HG03108 (cell line): ENCODE measurements at regions not wholly inside any gene's neighbourhood (a gene's known extent, or its start where the extent isn't known, plus 50 kb on each side); places are given as distances from the start of the nearest gene placed in this dataset.
"Not testable (repeated sequence)": the region's sequence is repeated elsewhere in the genome, so short reads cannot be mapped to it uniquely, and the experiment has no call there.

ENCODE experiments used
- ATAC-seq: cut with Tn5 transposase; IDR thresholded peaks from one replicate; pipeline ENCODE4 v1.9.1; 2021; ENCODE audit warnings: moderate library complexity; ENCODE audit not compliant: unreplicated experiment

- ATAC-seq, result no peak
Measured at GRCh38 chr2:51335087-51336058, 303.4 kb upstream of the NRXN1 start.

GRCh38 chr2:51329512-51329911, 297.6 kb upstream of the NRXN1 start:
- no peak for ATAC-seq

GRCh38 chr2:51324051-51324450, 292.1 kb upstream of the NRXN1 start:
- ATAC-seq, result no peak

- no peak for ATAC-seq
Measured at GRCh38 chr2:51322613-51323012, 290.7 kb upstream of the NRXN1 start.

- ATAC-seq, result no peak
Measured at GRCh38 chr2:51304311-51304710, 272.4 kb upstream of the NRXN1 start.

GRCh38 chr2:51301381-51301780, 269.4 kb upstream of the NRXN1 start:
- no peak for ATAC-seq

GRCh38 chr2:51299370-51299769, 267.4 kb upstream of the NRXN1 start:
- no peak for ATAC-seq

- ATAC-seq, result no peak
Measured at GRCh38 chr2:51297488-51297887, 265.6 kb upstream of the NRXN1 start.

- ATAC-seq, result no peak
Measured at GRCh38 chr2:51293566-51294200, 261.8 kb upstream of the NRXN1 start.

GRCh38 chr2:51291762-51292551, 260.0 kb upstream of the NRXN1 start:
- ATAC-seq, result no peak

GRCh38 chr2:51290725-51291124, 258.8 kb upstream of the NRXN1 start:
- no peak for ATAC-seq

GRCh38 chr2:51289045-51289444, 257.1 kb upstream of the NRXN1 start:
- no peak for ATAC-seq

GRCh38 chr2:51268191-51268590, 236.3 kb upstream of the NRXN1 start:
- no peak for ATAC-seq

- ATAC-seq, result no peak
Measured at GRCh38 chr2:51265539-51265938, 233.6 kb upstream of the NRXN1 start.

GRCh38 chr2:51263951-51264350, 232.0 kb upstream of the NRXN1 start:
- no peak for ATAC-seq

- ATAC-seq, result not testable (repeated sequence)
Measured at GRCh38 chr2:51263101-51263500, 231.2 kb upstream of the NRXN1 start.

- no peak for ATAC-seq
Measured at GRCh38 chr2:51258301-51258700, 226.4 kb upstream of the NRXN1 start.

- no peak for ATAC-seq
Measured at GRCh38 chr2:51256736-51257135, 224.8 kb upstream of the NRXN1 start.

- no peak for ATAC-seq
Measured at GRCh38 chr2:51251356-51251755, 219.4 kb upstream of the NRXN1 start.

- no peak for ATAC-seq
Measured at GRCh38 chr2:51247252-51247805, 215.4 kb upstream of the NRXN1 start.

- ATAC-seq, result no peak
Measured at GRCh38 chr2:51243892-51244535, 212.1 kb upstream of the NRXN1 start.
